GM12892 (cell line): ENCODE measurements at regions not wholly inside any gene's neighbourhood (a gene's known extent, or its start where the extent isn't known, plus 50 kb on each side); places are given as distances from the start of the nearest gene placed in this dataset.

Experiments used
- POLR2A ChIP-seq: IDR thresholded peaks from 2 replicates; pipeline ENCODE4 v1.6.1; 2011; ENCODE audit warnings: low read depth, low read length, control low read depth
- TAF1 ChIP-seq: IDR thresholded peaks from 2 replicates; pipeline ENCODE4 v1.6.1; 2011; ENCODE audit warnings: low read depth, mild to moderate bottlenecking, control low read depth, low read length, borderline replicate concordance

- TF ChIP-seq POLR2A (no peak), TAF1 (no peak)
These were observed 718.6 kb upstream of the TBX3 start for GRCh38 chr12:115402443-115403180.
